Loucy (cell line): ENCODE measurements at regions not wholly inside any gene's neighbourhood (a gene's known extent, or its start where the extent isn't known, plus 50 kb on each side); places are given as distances from the start of the nearest gene placed in this dataset.

Experiments
- H2AFZ ChIP-seq: fragments of 200-600 bp; sonication (generic); 2 replicates; pipeline ENCODE4 v1.6.0; 2016; ENCODE audit warnings: antibody characterized with exemption, mild to moderate bottlenecking, low read length, moderate library complexity
- H3F3A ChIP-seq: fragments of 200-600 bp; 2 replicates; pipeline ENCODE4 v1.6.0; 2016; ENCODE audit warnings: antibody characterized with exemption, low read depth, mild to moderate bottlenecking
- H3K27me3 ChIP-seq: fragments of 200-600 bp; sonication (generic); 2 replicates; pipeline ENCODE4 v1.6.1; 2014; ENCODE audit warnings: low read length, mild to moderate bottlenecking; ENCODE audit not compliant: insufficient read depth, poor library complexity, severe bottlenecking
- H3K36me3 ChIP-seq: fragments of 200-600 bp; sonication (generic); 2 replicates; pipeline ENCODE4 v1.6.1; 2016; ENCODE audit warnings: low read length; ENCODE audit not compliant: insufficient read depth
- H3K4me1 ChIP-seq: fragments of 200-600 bp; sonication (generic); 2 replicates; pipeline ENCODE4 v1.5.1; 2014; ENCODE audit warnings: low read length, mild to moderate bottlenecking; ENCODE audit not compliant: insufficient read depth, poor library complexity, severe bottlenecking
- H3K4me2 ChIP-seq: fragments of 200-600 bp; sonication (generic); 2 replicates; pipeline ENCODE4 v1.6.0; 2014; ENCODE audit warnings: antibody characterized with exemption, low read length, low read depth, mild to moderate bottlenecking; ENCODE audit not compliant: poor library complexity, severe bottlenecking
- H3K4me3 ChIP-seq: fragments of 200-600 bp; sonication (generic); 2 replicates; pipeline ENCODE4 v1.5.1; 2014; ENCODE audit warnings: low read length, mild to moderate bottlenecking, mixed read lengths; ENCODE audit not compliant: poor library complexity, severe bottlenecking
- H3K79me2 ChIP-seq: fragments of 200-600 bp; sonication (generic); 2 replicates; pipeline ENCODE4 v1.6.1; 2014; ENCODE audit warnings: low read length; ENCODE audit not compliant: insufficient read depth
- H3K9ac ChIP-seq: fragments of 200-600 bp; sonication (generic); 2 replicates; pipeline ENCODE4 v1.6.0; 2014; ENCODE audit warnings: mild to moderate bottlenecking, low read depth, low read length, moderate library complexity; ENCODE audit not compliant: poor library complexity, severe bottlenecking
- H3K9me2 ChIP-seq: fragments of 200-600 bp; sonication (generic); replicated peaks from 2 replicates; pipeline ENCODE4 v1.6.1; 2016; ENCODE audit warnings: low read depth, low read length, mixed read lengths
- H3K9me3 ChIP-seq: fragments of 200-600 bp; sonication (generic); 2 replicates; pipeline ENCODE4 v1.6.1; 2014; ENCODE audit warnings: mild to moderate bottlenecking, antibody characterized with exemption, low read length, low read depth; ENCODE audit not compliant: insufficient read depth
- H4K20me1 ChIP-seq: fragments of 200-600 bp; sonication (generic); 2 replicates; pipeline ENCODE4 v1.6.0; 2014; ENCODE audit warnings: antibody characterized with exemption, low read length, mild to moderate bottlenecking; ENCODE audit not compliant: insufficient read depth, poor library complexity, severe bottlenecking
- CTCF ChIP-seq: fragments of 200-600 bp; sonication (generic); conservative IDR thresholded peaks from 2 replicates; pipeline ENCODE4 v1.5.1; 2014; ENCODE audit warnings: mild to moderate bottlenecking, antibody characterized with exemption, low read length
- EZH2phosphoT487 ChIP-seq: fragments of 200-600 bp; IDR thresholded peaks from 2 replicates; pipeline ENCODE4 v1.6.1; 2018; ENCODE audit warnings: antibody characterized with exemption, mild to moderate bottlenecking, moderate library complexity, borderline replicate concordance

- no peaks in the 10 kb centered on the region for H3K9me2 ChIP-seq
- no peaks in the 10 kb centered on the region for H4K20me1 ChIP-seq
- H3K36me3 ChIP-seq = no peaks in the 10 kb centered on the region
- H3K9me3 ChIP-seq = no peaks in the 10 kb centered on the region
- no peaks in the 10 kb centered on the region for H3F3A ChIP-seq
- no peaks in the 10 kb centered on the region for H3K27me3 ChIP-seq
- H3K79me2 ChIP-seq = no peaks in the 10 kb centered on the region
- H3K9ac ChIP-seq = no peak overlapping the region
- H3K4me1 ChIP-seq = peaks cover 3% of the 10 kb centered on the region
- no peak overlapping the region for H3K4me3 ChIP-seq
- no peak overlapping the region for H2AFZ ChIP-seq
- H3K4me2 ChIP-seq = no peak overlapping the region
- no peak for TF ChIP-seq EZH2phosphoT487
- TF ChIP-seq CTCF = no peak
Observed at GRCh38 chr5:88509403-88509802, 240.8 kb upstream of the TMEM161B start.

- H3K79me2 ChIP-seq = no peaks in the 10 kb centered on the region
- H3K4me2 ChIP-seq = no peak overlapping the region
- TF ChIP-seq EZH2phosphoT487 (no peak), CTCF (no peak)
- H3K4me3 ChIP-seq = no peak overlapping the region
- peaks cover 18% of the 10 kb centered on the region for H3K4me1 ChIP-seq
- no peaks in the 10 kb centered on the region for H3K36me3 ChIP-seq
- H3K9ac ChIP-seq = no peak overlapping the region
- H2AFZ ChIP-seq = no peak overlapping the region
- no peaks in the 10 kb centered on the region for H4K20me1 ChIP-seq
- no peaks in the 10 kb centered on the region for H3K27me3 ChIP-seq
- H3K9me3 ChIP-seq = no peaks in the 10 kb centered on the region
- no peaks in the 10 kb centered on the region for H3F3A ChIP-seq
- H3K9me2 ChIP-seq = no peaks in the 10 kb centered on the region
Observed at GRCh38 chr5:88507261-88507660, 238.6 kb upstream of the TMEM161B start.

DNA sequence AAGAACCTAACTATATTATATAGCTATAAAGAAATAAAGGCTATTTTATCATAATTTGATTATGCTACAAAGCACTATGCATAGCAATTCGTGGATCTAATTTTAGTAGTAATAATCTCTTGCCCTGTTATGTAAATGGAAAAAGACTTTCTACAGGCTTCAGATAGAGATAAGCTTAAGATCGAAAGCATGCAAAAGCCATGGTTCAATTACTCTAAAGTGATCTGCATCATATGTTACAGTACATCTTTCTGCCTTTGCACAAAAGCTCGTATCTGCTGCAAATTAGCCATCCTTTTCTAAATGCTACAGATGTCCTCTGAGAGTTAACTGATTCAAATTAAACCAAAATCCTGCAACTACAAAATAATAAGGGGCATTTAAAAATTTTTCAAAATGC, 234.8 kb upstream of the TMEM161B start:
- no peaks in the 10 kb centered on the region for H3K36me3 ChIP-seq
- peak overlapping the region; percentile 76 for H3K4me3 ChIP-seq
- no peaks in the 10 kb centered on the region for H3F3A ChIP-seq
- peak overlapping the region; percentile 95 for H3K4me2 ChIP-seq
- H3K79me2 ChIP-seq = no peaks in the 10 kb centered on the region
- no peaks in the 10 kb centered on the region for H3K9me2 ChIP-seq
- peaks cover 25% of the 10 kb centered on the region for H3K4me1 ChIP-seq
- H4K20me1 ChIP-seq = no peaks in the 10 kb centered on the region
- H3K9ac ChIP-seq = peak overlapping the region; percentile 84
- peak overlapping the region; percentile 14; the same call in 1 of the 2 replicates for H2AFZ ChIP-seq
- no peaks in the 10 kb centered on the region for H3K9me3 ChIP-seq
- TF ChIP-seq CTCF (no peak), EZH2phosphoT487 (no peak)
- H3K27me3 ChIP-seq = no peaks in the 10 kb centered on the region
